Transverse colon (tissue), 3 donors: ENCODE measurements at regions not wholly inside any gene's neighbourhood (a gene's known extent, or its start where the extent isn't known, plus 50 kb on each side); places are given as distances from the start of the nearest gene placed in this dataset.
"Not testable (repeated sequence)": the region's sequence is repeated elsewhere in the genome, so short reads cannot be mapped to it uniquely, and the experiment has no call there.

ENCODE experiments used
- CTCF ChIP-seq, 5 experiments: fragments of 200-600 bp in 3 of 5; fragments of 450-650 bp in 2 of 5; sonication (generic) in 3 of 5; IDR thresholded peaks; 1 replicate in 2 of 5; 2 replicates in 3 of 5; pipeline ENCODE4 v1.5.1; 2016 to 2017; ENCODE audit warnings: antibody characterized with exemption in 5 of 5, inconsistent platforms in 3 of 5, mild to moderate bottlenecking in 2 of 5, moderate library complexity in 1 of 5
- EP300 ChIP-seq: sonication (generic); formaldehyde crosslinking; IDR thresholded peaks from one replicate; pipeline ENCODE4 v1.6.1; 2017; ENCODE audit warnings: antibody characterized with exemption, low read depth
- POLR2A ChIP-seq: fragments of 450-650 bp; IDR thresholded peaks from one replicate; pipeline ENCODE4 v1.6.1; 2016; ENCODE audit warnings: antibody characterized with exemption, mild to moderate bottlenecking, moderate library complexity

DNA sequence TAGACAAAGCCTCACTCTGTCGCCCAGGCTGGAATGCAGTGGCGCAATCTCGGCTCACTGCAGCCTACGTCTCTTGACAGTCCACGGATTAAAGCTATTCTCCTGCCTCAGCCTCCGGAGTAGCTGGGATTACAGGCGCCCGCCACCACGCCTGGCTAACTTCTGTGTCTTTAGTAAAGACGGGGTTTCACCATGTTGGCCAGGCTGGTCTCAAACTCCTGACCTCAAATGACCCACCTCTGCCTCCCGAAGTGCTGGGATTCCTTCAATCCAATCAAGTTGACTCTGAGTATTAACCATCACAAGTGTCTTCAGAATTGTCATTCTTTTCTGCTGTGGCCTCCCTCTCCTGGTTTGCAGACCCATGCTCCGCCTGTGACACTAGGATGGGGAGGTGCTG lies 61.9 kb downstream of the GOLGA8T start:
- TF ChIP-seq CTCF (IDR thresholded peaks at IDR 0.05); POLR2A; EP300: not testable (repeated sequence)
